Astrocyte of the spinal cord (primary cell): ENCODE measurements at regions not wholly inside any gene's neighbourhood (a gene's known extent, or its start where the extent isn't known, plus 50 kb on each side); places are given as distances from the start of the nearest gene placed in this dataset.

Experiments used
- DNase-seq: peaks from one replicate; pipeline ENCODE4 v3.0.0; 2011; ENCODE audit warnings: low read depth, low spot score
- H3K4me3 ChIP-seq: 2 replicates; pipeline ENCODE4 v1.5.1; 2011; ENCODE audit warnings: low read depth, mild to moderate bottlenecking, low read length, moderate library complexity
- in situ Hi-C: cut with HindIII; loops from 2 replicates; pipeline ENCODE4 v1.10.0; 2017; ENCODE audit warnings: low sequenced_read_pairs
- TF ChIP-seq, protein P1 (sequence below): IDR thresholded peaks from 2 replicates; pipeline ENCODE4 v1.5.1; 2012; ENCODE audit warnings: low read depth, mild to moderate bottlenecking, low read length, inconsistent platforms

DNA sequence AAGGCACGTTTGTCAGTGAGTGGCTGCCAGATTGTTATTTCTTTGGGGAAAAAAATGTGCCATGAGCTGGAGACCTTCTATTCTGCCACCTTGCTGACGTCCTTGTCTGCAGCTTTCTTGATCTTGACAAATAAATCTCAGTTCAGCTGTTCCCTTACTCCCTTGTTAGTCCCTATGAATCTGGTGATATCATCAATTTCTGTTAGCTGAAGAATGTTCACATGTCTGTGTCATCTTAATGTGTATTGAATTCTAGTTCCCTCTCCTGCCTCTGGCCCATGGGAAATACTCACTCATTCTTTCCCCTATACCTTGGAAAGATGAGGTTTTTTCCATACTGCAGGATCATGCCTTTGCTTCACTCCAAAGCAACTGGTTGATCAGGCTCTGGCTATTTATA lies 649.9 kb upstream of the API5 start:
- DNase-seq, result no peak
- H3K4me3 ChIP-seq, result no peak overlapping the region
- TF ChIP-seq, protein P1, sequence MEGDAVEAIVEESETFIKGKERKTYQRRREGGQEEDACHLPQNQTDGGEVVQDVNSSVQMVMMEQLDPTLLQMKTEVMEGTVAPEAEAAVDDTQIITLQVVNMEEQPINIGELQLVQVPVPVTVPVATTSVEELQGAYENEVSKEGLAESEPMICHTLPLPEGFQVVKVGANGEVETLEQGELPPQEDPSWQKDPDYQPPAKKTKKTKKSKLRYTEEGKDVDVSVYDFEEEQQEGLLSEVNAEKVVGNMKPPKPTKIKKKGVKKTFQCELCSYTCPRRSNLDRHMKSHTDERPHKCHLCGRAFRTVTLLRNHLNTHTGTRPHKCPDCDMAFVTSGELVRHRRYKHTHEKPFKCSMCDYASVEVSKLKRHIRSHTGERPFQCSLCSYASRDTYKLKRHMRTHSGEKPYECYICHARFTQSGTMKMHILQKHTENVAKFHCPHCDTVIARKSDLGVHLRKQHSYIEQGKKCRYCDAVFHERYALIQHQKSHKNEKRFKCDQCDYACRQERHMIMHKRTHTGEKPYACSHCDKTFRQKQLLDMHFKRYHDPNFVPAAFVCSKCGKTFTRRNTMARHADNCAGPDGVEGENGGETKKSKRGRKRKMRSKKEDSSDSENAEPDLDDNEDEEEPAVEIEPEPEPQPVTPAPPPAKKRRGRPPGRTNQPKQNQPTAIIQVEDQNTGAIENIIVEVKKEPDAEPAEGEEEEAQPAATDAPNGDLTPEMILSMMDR, result no peak
- in situ Hi-C loops, result no loop called here

GRCh38 chr11:42669248-42669976 lies 642.4 kb upstream of the API5 start:
- in situ Hi-C loops, result no loop called here
- TF ChIP-seq, protein P1, result no peak
- DNase-seq, result no peak
- H3K4me3 ChIP-seq, result no peak overlapping the region

GRCh38 chr11:42674436-42674835 lies 637.4 kb upstream of the API5 start:
- H3K4me3 ChIP-seq, result no peak overlapping the region
- TF ChIP-seq, protein P1, result no peak
- no peak for DNase-seq
- in situ Hi-C loops, result no loop called here

- TF ChIP-seq, protein P1, result no peak
- in situ Hi-C loops, result no loop called here
- DNase-seq, result no peak
Measured at GRCh38 chr11:42707541-42707940, 604.3 kb upstream of the API5 start.

DNA sequence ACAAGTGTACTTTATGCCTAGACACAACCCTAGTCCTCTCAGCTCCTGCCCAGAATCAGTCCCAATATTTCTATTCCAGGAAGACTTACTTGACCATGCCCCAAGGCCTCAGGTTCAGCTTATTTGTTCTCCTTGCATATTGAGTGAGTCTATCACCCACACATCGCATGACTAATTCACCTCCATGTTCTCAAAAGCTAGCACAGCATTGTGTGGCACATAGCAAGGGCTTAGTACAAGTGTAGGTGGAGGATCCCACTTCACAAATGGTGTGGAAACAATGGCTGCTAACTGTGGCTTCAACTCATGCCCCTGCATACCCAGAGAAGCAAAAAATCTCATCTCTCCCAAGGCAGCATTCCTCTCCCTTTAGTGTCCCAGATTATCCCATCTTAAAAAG lies 602.6 kb upstream of the API5 start:
- in situ Hi-C loops, result no loop called here
- TF ChIP-seq, protein P1, result no peak
- no peak for DNase-seq

More at GRCh38 chr11:42707541-42707940, 604.3 kb upstream of the API5 start:
- no peak overlapping the region for H3K4me3 ChIP-seq

DNA sequence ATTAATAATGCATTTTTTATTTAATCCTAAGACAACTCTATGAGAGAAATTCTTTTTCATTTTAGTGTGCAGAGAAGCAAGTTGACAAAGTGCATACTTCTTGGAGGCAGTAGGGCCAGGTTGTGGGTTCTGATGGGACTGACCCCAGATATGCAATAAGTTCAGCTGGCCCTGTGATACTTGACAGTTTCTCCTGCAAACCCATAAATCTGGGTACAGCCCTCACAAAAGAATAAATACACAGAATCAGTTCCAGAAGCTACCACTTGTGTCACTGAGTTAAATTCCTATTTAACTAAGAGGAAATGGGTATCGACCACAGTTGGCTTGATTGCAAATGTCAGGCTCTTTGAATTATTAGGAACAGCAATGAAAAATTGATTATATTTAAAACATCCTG lies 598.5 kb upstream of the API5 start:
- TF ChIP-seq, protein P1, result no peak
- in situ Hi-C loops, result no loop called here
- no peak for DNase-seq
- no peak overlapping the region for H3K4me3 ChIP-seq

More for the DNA sequence above, 602.6 kb upstream of the API5 start:
- no peak overlapping the region for H3K4me3 ChIP-seq
